ENCODE measurements at regions not wholly inside any gene's neighbourhood (a gene's known extent, or its start where the extent isn't known, plus 50 kb on each side); places are given as distances from the start of the nearest gene placed in this dataset.

- TF ChIP-seq CTCF (IDR thresholded peaks at IDR 0.05; ENCODE audit: poor library complexity, severe bottlenecking) = no peak
- TF ChIP-seq POLR2AphosphoS5 (IDR thresholded peaks at IDR 0.05) = no peak
- no peak for TF ChIP-seq TAF1 (IDR thresholded peaks at IDR 0.05; ENCODE audit: low read depth)
- no peak for TF ChIP-seq REST (IDR thresholded peaks at IDR 0.05; ENCODE audit: borderline replicate concordance)
- no peak for TF ChIP-seq RAD21 (conservative IDR thresholded peaks at IDR 0.05)
- no peak for TF ChIP-seq MXI1 (conservative IDR thresholded peaks at IDR 0.05; ENCODE audit: poor library complexity, severe bottlenecking)
- no peak for TF ChIP-seq EZH2 (IDR thresholded peaks at IDR 0.05; ENCODE audit: borderline replicate concordance, insufficient read depth, low read length, poor library complexity, severe bottlenecking)
Measured at GRCh38 chr3:95731753-95732152, 1082.6 kb upstream of the EPHA6 start.
